ENCODE measurements at regions not wholly inside any gene's neighbourhood (a gene's known extent, or its start where the extent isn't known, plus 50 kb on each side); places are given as distances from the start of the nearest gene placed in this dataset.
"Not testable (repeated sequence)": the region's sequence is repeated elsewhere in the genome, so short reads cannot be mapped to it uniquely, and the experiment has no call there.

DNA sequence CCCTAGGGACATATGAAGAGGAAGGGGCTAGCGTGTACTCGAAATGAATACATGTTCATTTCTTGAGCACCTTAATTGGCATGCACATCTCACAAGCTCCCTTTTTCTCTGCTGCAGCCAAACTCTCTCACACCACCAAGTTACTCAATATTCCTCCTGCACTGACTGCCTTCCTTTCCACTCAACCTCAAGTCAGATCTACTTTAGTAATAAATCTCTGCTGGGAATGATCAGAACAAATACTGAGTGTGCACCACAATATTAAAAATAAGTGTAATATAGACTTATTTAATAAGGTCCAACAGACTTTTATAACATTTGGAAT, 995.8 kb upstream of the WWC1 start:
- DNase-seq = no peak

DNA sequence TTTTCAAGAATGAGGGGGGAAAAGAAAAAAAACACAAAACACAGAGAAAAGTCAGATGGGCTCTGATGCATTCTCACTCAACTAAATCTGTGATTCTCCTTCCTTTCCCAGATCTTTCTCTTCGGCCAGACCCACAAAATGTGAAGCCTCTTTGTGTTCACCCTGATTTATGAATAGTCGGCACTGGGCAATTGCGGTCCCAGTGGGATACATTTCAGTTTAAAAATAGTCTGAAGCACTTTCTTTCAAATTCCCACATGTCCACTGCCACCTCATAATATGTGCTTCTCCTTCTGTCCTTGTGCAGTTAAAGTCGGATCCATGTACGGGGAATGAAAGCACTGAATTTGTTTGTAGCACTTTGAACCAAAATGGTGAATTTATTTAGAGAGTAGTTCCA, 995.4 kb upstream of the WWC1 start:
- DNase-seq = no peak

DNA sequence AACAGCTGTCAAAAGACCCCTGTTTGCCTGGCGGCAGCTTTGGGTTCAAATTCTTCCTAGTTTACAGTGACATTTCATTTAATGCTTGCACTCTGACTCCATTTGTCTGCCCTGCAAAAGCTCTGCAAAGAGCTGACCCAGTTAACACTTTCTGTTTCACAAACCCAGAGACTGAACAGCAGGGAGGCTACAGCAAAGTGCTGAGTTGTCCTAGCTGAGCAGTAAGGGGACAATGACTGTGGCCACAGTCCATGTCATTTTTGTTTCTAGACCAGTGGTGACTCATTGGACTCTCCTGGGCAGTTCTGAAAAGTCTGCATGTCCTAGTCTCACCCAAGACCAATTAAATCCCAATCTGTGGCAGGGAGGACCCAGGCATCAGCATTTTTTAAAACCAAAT, 994.8 kb upstream of the WWC1 start:
- no peak for DNase-seq

DNA sequence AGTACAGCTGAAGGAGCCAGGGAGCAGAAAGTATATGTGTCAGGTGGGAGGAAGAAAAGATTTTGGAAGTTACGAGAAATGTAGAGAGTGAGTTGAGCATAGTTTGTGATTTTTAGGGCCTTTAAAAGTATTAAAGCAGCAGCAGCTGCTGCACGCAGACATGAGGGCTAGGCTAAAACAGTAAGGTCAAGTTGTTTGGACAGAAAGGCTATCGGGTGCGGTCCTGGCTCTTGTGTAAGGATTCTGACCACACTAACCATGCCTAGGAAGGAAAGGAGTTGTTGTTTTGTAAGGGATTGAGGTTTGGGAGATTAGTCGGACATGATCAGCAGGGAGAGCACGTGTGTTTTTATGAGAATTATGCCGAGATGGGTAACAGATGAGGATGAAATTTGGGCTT, 991.6 kb upstream of the WWC1 start:
- not testable (repeated sequence) for DNase-seq

DNA sequence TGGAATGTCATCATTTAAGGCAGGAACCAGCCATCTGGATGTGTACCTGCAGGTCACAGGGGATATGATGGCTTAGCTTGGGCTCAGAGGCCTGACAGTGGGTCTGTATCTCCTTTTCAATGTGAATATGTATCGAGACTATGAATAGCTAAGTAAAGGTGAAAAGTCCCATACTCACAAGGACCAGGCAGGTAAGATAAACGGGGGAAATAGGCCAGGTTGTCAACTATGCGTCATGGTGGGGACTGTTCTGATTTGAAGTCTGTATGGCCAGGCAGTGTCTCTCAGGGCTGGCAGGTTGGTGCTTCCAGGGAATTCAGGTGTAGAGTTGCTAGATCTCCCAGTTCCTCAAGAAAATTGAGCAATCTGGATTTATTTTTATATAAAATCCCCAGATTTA, 987.9 kb upstream of the WWC1 start:
- no peak for DNase-seq

DNA sequence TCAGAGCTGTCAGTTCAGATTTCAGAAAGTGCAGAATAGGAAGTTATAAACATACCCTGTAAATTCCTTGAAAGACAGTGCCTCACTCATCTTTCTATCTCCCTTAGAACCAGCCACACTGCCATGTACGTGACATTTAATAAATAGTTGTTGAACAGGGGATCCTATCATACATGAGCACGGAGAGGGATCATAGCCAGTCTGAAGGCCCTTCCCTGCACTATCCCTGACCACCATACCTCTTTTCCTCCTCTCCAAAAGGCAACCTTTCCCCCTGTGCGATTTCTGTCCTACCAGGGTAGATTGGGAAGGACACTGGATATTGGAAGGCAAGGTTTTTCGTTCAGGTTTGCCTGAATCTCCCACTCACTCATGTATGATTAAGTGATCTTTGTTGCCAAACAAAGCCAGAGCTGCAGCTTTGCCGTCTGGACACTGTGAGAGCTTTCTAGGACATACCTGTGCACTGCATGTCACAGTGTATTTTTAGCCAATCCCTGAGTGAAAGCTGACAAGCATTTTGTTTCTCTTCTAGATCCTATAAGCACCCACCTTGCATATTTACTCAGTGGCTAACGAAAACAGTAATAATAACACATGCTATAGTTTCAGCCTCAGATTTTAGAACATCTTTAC, 986.5 kb upstream of the WWC1 start:
- DNase-seq = no peak

DNA sequence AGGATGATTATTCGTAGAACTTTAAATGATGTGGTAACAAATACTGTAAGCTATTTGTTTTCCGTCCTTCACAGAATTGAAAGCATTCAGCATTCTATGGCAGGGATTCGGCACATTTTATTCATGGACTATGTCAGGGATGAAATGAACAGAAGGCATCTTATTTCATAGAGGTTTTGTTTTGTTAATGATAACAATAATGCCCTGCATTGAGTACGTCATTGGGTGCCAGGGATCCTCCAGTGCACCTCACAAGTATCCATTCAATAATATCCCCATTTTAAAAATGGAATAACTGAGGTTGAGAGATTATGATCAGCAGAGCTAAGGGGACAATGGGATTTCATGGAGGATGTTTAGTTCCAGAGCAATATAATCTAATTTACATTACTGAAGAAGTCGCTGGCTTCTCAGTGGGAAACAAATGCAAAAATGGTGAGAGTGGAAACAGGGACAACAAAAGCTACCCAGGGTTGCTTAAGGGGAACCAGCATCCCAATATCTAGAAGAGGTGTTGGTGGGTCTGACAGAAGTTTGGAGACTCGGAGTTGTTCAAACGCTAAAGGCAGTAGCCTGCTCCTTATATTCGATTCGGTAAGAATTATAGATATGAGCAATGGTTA, 985.7 kb upstream of the WWC1 start:
- DNase-seq = no peak

DNA sequence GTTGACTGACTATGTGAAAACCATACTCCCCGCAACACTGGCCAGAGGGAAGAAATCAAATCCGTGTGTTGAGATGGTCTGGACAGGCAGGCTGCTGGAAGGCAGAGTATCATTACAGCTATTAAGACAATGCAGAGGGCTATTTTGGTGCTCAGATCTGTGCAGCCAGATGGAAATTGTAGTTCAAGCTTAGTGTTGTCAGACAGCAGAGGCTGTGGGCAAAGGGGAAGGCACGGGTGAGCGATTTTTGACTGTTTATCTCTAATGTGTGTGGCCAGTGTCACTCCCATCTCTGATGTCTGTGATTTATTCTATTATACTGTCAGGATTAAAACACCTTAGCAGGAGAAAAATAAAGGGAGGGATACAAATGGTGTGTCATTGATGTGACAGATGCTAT, 984.4 kb upstream of the WWC1 start:
- no peak for DNase-seq

DNA sequence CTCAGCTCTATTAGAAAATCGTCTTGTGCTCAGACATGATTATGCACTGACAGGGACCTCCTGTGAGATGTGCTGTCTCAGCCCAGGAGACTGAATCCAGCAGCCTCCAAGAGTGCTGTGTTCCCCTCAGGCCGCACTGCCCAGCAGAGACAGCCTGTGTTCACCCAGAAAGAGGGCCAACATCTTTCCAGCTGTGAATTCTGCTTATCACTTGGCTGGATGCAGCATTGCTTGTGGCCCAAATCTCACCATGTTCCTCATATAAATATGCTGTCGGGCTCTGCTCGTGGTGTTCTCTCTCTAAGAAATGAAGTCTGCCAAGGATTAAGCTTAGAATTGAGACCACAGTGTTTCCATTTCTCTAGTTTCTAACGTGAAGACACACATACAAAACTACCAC, 983.0 kb upstream of the WWC1 start:
- no peak for DNase-seq

DNA sequence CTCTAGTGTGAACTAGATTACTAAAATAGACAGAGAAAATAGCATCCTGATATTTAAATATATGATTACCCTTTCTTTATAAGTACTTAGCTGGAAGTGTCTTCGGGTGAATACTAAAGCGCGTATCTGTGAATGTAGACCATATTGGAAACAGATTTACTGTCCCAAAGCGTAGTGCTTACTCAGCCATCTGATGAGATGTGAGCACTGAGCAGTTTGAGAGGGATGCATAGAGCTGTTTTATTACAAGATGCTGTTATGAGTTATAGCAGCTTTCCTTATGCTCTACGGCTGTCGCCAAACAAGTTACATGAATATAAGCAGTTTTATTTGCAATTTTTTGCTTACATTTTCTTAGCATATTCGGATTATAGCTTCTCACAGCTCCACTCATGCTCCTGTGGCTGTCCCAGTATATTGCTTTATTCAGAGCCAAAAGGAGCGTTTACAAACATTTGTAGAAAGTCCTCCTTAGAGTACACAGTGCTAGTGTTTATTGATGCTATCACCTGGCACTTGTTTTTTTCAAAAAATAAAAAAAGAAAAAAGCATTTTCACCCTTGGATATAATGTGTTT, 981.4 kb upstream of the WWC1 start:
- no peak for DNase-seq

DNA sequence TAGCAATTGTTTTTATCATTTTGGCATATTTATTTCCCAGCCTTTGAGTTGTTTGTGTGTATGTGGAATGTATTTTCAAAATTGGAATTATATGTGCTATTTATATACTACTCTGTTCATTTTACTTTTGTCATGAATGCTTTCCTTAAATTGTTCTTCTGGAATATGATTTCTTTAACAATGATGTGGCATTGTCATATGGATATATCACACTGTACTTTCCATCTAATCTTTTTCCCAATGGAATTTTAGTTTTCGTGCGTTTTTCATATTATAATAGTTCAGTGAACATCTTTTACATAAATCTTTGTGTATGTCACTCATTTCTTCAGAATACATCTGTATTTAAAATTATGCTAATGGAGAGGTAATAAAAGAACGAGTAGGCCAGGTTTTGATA, 980.1 kb upstream of the WWC1 start:
- DNase-seq = no peak

DNA sequence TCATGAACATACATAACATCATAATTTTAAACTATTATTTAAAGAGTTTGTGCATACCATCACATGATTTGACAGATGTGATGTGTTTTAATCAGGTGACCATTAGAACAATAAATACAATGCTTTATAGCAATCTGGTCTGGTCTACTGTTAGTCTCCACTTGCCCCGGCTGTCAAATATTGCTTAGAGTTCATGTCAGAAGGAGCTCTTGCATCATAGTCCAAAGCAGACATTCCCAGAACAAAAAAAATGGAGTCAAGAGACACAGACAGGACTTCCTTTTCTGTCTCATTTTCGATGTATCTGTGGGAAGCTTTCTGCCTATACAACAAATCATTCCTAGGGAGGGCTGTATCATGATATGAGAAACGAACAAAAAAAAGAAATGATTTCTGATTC, 979.2 kb upstream of the WWC1 start:
- no peak for DNase-seq

DNA sequence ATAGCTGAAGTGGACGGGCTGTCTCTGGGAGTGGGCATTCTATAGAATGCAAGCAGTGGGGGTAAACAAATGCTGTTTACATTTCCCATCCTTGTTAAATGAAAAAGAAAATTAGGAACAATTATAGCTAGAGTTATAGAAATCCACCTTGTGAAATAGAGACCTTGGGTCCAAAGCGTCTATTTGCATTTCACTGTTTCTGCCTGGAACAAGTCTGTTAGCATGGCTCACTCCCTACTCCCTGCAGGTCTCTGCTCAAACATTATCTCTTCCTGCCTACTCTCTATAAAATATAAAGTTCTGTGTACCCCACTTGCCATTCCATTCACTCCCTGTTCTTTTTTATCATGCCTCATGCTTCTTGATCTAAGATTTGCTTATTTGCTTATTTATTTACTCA, 975.7 kb upstream of the WWC1 start:
- DNase-seq = no peak

DNA sequence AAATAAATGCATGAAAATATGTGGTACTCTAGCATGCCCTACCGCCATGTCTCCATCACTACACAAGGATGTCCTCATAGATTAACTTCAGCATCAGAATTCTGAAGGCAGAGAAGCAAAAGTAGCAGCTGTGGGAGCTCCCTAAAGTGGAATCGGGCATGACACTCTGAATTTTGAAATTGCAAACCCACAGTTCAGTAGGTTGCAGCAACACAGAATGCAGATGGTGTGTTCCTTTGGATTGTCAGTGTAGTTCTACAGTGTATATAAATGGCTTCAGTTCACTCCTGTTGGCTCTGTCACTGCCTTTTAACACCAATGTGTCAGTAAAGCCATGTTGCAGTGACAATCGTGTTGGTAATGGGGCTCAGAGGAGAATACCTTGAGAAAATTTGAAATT, 973.6 kb upstream of the WWC1 start:
- no peak for DNase-seq

DNA sequence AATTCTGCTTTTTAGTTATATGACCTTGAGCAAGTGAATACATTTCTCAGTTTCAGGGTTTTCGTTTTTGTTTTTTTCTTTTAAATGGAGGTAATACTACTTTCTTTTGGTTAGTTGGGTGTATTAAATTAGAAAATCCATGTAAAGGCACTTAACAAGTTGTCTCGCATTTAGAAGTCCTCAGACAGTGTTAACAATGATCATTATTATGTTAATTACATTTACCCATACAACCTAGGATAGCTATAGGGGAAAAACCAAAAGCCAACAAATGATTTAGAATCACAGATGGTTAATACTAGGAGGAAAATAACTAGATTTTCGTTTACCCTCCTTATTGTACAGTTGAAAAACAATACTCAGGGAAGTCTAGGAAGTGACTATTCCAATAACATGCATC, 972.2 kb upstream of the WWC1 start:
- no peak for DNase-seq

DNA sequence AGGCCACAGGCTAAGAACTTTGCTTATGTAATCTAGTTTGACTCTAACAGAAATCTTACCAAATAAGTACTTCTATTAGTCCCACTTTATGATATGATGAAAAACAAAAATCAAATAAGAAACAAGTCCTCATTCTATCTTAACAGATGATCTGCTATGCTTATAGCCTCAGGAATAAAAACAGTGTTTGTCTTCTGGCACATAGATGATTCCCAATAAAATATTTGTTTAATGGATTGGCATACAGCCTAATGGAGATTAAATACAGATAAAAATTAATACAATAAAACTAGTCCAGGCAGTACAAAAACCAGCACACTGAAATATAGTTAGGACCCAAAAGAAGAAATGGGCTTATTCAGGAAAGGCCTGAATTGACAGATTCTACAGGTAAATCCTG, 971.4 kb upstream of the WWC1 start:
- no peak for DNase-seq

DNA sequence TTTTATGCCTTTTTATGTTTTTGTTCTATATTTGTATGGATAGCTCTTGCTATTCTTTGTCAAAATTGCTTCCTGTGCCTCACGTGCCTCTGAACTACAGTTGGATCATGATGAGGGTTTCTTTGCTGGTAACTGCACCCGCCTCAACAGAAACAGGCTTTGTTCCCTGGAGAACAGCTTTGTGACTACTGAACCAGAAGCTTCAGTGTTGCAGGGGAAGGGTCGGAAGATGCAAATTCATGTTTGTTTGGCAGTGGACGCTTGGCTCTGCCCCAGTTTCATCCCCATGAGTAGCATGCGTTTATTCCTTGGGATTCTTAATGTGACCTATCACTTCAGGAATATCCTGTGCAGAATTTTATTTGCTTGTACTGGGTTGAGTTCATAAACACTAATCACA, 959.1 kb upstream of the WWC1 start:
- DNase-seq = no peak

DNA sequence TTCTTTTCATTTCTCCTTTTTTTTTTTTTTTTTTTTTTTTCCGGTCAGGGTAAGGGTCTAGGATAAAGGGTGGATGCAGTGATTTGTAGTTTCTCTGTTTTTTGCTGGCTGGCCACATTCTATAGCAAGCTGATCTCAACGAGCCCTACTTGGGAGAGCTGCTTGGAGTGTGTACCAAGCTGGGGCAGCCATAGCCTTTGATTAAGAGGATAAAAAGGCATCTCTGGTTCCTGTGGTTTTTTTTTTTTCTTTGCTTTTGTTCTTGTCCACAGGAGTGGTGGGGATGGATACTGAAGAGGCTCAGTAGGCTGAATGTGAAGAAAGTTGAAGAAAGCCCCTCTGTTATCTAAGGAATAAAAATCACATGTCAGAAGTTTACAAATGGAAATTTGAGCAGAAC, 955.3 kb upstream of the WWC1 start:
- DNase-seq = no peak

DNA sequence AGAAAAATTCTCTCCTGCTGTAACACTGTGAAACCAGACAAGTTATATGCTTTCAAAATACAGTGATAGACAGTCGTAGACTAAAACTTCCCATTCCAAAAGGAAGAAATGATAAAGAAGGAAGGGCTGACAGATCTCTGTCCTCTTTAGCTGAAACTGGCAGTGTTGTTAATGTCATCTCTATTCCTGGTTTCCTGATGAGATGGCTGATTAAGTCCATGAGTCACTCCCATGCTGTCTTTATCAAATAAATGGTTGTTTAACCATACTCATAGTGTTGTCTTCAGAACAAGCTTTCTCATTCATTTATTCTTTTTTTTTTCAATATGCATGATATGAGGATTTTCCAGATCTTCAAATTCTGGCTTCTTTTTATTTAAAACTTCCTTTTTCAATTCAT, 952.2 kb upstream of the WWC1 start:
- no peak for DNase-seq

DNA sequence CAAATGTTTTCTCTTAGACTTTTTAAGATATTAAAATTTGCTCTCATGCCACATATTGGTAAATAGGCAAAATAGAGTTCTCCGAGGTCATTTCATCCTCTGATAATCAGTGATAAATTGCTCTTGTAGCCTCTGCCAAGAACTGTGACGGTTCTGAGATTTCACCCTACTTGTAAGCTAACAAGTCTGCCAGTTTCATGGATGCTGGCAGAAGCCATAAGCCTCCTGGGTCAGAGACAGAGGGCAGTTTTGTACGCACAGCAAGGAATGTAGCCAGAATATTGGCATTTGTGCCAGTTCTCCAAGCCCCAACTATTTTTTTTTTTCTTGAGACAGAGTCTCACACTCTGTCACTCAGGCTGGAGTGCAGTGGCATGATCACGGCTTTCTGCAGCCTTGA, 945.0 kb upstream of the WWC1 start:
- DNase-seq = no peak

DNA sequence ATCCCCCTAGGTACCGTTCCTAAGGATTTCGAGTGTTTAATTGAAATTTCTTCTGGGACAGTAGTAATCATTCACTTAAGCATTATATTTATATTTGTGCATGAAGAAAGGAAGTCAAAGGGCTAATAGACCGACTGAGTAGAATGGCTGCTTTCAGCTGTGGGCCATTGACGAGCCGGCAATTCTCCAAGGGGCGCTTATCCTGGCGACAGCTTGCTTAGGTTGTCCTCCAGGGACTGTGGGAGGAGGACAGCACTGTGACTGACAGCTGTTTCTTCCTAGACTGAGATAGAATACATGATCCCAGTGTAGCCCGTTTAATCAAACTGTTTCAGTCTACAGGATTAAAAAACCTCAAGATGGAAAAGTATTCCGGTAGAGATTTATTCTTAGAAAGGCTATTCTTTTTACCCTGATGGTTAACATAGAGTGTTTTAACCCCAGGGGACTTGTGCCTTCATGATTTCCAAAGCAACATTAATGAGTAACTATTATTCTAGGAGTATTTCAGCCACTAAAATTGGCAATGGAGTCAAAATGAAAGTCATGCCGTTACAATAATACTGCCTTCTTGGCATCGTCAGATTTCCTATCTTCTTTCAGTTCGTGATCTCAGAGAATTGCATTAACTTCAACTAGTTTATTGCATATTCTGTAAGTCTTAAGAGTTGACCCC, 943.1 kb upstream of the WWC1 start:
- no peak for DNase-seq

DNA sequence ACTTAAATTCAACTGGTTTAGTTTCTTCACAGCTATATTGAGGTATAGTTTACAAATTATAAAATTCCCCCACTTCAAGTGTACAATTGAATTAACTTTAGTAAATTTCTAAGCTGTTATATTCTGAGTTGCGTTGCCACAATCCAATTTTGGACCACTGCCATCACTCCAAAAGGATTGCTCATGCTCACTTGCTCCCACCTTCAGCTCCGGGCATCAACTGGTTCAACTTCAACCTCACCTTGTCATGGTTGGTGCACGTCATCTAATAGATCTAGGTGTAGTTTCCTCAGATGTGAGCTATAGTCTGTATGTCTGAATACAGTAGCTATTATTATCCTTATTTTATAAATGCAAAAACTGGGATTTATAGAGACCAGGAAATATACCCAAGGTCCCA, 942.5 kb upstream of the WWC1 start:
- DNase-seq = no peak

DNA sequence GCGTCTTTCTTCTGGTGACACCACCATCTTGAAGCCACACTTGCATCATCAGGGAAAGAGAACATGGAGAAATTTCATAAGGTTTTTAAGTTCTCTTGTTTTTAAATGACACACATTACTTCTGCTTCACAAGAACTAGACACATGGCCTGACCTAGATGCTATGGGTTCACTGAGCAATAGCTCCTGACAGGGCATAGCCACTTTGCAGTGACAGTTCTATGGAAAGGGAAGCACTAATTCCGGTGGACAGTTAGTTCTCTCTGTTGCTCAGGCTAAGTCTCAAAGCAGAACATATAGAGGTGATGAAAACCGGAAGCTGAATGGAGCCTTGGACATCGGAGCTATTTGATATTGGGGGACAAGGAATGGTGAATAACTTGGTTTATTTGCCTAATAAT, 940.1 kb upstream of the WWC1 start:
- DNase-seq = no peak

DNA sequence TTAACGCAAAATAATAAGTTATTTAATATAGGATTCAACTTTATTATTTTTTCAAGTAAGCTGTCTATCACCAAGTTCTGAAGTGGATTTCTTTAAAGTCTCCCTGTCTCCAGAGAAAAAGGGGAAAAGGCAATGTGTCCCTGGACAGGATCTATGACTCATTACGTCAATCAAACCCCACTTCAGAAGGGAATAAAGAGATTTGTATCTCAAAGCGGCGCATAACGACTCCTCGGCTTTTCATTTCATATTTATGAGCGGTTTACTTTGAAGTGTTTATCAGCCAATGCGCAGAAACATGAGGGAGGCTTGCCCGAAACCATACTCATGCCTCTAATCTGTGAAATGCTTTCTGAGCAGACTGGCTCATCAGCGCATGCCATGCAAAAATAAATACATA, 938.6 kb upstream of the WWC1 start:
- no peak for DNase-seq

DNA sequence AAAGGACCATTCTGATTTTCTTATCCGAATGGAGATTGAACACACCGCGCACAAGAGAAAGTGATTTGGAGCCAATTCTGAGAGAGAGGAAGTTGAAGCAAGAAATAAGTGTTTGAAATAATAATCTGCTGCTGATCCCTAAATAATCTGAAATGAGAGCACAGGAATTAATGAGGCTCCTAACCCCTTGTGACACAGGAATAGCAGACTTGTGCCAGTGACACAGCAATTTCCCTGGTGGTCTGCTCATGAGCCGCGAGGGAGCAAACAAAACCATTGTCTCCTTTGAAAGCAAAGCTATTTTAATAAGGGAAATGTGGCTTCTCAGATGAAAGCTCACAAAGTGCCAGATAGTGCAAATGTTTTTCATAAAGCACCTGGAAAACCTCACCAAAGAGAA, 936.1 kb upstream of the WWC1 start:
- no peak for DNase-seq
